ENCODE measurements at regions not wholly inside any gene's neighbourhood (a gene's known extent, or its start where the extent isn't known, plus 50 kb on each side); places are given as distances from the start of the nearest gene placed in this dataset.

- TF ChIP-seq, protein P1, sequence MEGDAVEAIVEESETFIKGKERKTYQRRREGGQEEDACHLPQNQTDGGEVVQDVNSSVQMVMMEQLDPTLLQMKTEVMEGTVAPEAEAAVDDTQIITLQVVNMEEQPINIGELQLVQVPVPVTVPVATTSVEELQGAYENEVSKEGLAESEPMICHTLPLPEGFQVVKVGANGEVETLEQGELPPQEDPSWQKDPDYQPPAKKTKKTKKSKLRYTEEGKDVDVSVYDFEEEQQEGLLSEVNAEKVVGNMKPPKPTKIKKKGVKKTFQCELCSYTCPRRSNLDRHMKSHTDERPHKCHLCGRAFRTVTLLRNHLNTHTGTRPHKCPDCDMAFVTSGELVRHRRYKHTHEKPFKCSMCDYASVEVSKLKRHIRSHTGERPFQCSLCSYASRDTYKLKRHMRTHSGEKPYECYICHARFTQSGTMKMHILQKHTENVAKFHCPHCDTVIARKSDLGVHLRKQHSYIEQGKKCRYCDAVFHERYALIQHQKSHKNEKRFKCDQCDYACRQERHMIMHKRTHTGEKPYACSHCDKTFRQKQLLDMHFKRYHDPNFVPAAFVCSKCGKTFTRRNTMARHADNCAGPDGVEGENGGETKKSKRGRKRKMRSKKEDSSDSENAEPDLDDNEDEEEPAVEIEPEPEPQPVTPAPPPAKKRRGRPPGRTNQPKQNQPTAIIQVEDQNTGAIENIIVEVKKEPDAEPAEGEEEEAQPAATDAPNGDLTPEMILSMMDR (IDR thresholded peaks at IDR 0.05) = no peak
- TF ChIP-seq ZFX (IDR thresholded peaks at IDR 0.05; ENCODE audit: borderline replicate concordance) = no peak
These were observed 185.8 kb upstream of the ROBO1 start for GRCh38 chr3:79953591-79954101.

All from 22Rv1 (cell line).